Stimulated activated CD4-positive, alpha-beta T cell treated with anti-CD3 and anti-CD28 coated beads, TNF-alpha, amount 100 ng/mL, for 24 hours (primary cell): ENCODE measurements at regions not wholly inside any gene's neighbourhood (a gene's known extent, or its start where the extent isn't known, plus 50 kb on each side); places are given as distances from the start of the nearest gene placed in this dataset.
"Not testable (repeated sequence)": the region's sequence is repeated elsewhere in the genome, so short reads cannot be mapped to it uniquely, and the experiment has no call there.

Source experiments
- DNase-seq, 3 experiments: peaks; one replicate each; pipeline ENCODE4 v3.0.0-alpha.2; 2020; ENCODE audit warnings: low read depth in 3 of 3

DNA sequence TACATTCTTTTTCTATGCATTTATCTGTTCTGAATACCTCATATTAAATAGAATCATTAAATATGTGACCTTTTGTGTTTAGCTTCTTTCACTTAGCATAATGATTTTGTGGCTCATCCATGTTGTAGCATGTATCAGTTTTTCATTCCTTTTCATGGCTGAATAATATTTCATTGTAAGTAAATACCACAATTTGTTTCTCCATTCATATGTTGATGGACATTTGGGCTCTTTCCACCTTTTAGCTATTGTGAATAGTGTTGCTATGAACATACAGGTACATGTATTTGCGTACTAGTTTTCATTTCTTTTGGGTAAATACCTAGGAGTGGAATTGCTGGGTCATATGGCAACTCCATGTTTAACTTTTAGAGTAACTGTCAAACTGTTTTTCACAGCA is 85.1 kb downstream of the GNL3L start:
- DNase-seq, result no peak

DNA sequence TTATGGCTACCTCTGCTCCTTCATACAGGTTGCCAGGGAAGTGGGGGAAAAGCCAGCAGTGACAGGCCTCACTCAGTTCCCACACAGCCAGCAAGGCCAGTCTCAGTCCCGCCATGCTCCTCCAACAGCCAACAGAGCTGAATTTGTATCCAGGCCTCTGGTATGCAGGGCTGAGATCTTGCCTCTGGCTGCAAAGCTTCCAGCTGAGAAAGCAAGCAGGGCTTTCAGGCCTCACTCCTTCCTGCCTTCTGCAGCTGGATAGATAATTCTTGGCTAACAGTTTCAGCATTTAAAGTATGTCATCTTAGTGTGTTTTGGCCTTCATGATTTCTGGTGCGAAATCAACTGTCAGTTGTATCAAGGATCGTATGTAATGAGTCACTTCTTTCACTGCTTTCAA is 103.6 kb downstream of the GNL3L start:
- no peak for DNase-seq

DNA sequence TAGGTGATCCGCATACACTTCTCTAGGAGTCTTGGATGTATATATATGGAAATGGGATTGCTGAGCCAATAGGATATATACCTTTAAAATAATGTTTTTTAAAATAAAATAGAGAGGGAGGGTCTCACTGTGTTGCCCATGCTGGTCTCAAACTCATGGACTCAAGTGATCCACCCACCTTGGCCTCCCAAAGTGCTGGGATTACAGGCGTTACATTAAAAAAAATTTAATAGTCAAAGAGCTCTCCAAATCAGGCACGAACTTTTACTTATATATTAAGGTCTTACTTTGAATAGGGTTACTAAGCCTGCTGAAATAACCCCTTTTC is 109.0 kb downstream of the GNL3L start:
- no peak for DNase-seq

GRCh38 chrX:54639346-54640102 is 109.5 kb downstream of the GNL3L start:
- DNase-seq, result peak; percentile 74 to 93 (median 87)

DNA sequence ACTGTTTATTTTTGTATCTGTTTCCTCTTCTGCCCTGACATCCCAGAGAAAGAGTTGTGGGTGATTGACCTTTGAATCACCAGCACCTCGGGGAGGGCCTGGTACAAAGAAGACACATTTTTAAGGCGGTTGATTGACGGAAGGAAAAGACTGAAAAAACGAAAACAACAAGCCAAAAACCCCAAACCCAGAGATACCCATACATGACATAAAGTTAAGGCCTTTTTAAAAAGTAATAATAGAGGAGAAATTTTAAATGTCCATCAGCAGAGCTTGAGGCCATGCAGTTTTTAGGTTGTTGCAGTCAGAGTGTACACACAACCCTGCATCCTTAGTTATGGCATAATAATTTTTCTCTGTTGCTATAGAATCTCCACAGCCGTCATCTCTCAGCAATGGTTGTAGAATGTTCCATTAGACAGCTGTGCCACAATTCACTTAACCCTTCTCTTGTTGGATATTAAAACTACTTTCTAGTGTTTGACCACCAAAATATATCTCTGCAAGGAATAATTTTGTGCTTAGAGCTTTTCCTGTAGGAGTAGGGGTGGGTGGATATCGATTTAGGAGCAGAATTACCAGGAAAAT is 110.2 kb downstream of the GNL3L start:
- DNase-seq, result no peak

DNA sequence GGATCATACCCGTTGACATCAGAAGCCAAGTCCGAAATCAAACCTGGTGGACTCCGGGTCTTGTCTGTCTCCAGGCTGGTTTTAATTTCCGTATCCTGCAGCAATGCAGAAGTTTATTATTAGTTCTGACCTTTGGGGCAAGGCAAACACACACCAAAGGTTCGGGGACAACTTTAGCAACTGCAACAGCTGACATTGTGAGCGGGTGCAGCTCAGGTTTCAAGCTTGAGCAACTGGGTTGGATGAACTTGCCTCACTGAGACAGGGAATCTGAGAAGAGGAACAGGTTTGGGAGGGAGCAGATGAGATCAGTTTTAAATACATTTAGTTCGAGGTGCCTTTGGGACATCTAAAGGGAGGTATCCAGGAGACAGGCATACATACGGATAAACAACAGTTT is 110.7 kb downstream of the GNL3L start:
- DNase-seq, result no peak

DNA sequence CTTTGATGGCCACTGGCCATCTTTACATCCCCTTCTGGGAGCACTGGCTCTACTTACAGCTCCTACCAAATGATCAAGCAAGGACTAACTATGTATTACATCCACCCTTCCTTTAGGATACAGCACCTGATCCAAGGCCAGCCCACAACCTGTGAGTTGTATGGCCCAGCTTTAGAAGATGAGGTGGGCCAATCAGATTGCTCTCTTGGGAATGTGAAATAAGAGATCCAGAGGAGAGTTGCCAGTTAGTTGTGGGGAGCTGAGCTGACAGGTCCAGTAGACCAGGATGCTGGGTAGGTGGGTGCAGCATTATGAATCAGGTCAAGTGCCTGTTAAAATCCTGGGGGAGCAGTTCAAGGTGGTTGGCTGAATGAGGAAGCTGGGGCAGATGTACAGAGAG is 111.5 kb downstream of the GNL3L start:
- no peak for DNase-seq

DNA sequence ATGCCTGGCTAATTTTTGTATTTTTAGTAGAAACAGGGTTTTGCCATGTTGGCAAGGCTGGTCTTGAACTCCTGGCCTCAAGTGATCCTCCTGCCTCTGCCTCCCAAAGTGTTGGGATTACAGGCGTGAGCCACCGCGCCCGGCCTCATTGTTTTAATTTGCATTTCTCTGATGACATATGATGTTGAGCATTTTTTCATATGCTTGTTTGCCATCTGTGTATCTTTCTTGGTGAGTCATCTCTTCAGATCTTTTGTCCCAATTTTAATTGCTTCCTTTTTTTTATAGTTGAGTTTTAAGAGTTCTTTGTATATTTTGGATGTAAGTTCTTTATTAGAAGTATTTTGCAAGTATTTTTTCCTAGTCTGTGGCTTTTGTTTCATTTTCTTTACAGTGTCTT is 117.6 kb downstream of the GNL3L start:
- DNase-seq, result not testable (repeated sequence)

- no peak for DNase-seq
Observed at GRCh38 chrX:54659547-54659946, 129.5 kb downstream of the GNL3L start.

GRCh38 chrX:54675762-54676161 is 122.3 kb downstream of the ITIH6 start:
- no peak for DNase-seq

- DNase-seq, result no peak
Observed at GRCh38 chrX:54695231-54695630, 102.8 kb downstream of the ITIH6 start.

DNA sequence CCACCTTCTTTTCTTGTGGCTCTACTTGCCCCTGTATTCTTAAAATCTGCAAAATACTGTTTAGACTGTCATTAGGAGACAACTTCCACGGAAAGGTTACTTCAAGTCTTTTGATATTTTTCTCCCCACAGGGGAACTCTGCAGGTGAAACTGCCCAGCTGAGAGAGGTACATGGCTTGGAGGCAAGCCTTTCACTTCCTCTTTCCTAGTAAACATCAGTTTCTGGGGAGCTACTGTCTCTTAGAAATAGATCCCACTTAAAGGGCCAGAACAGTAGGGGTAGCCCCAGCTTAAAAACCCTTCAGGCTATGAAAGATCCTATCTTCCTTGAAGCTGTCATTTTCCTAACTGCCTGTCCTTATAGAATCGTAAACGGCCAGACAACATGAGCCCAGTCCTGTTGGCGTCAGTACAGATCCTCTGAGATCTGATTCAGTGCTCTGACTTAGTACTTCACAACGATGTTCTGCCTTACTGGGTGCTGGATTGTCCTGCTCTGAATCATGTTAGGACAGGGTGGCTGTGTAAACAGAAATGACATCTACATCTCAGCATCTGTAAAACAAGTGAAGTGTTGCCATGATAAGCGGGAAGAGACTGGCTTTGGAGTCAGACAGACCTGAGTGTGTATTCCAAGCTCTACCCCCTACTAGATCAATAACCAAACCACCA is 102.1 kb downstream of the ITIH6 start:
- DNase-seq, result no peak
